Astrocyte (in vitro differentiated cells and primary cell): ENCODE measurements at regions not wholly inside any gene's neighbourhood (a gene's known extent, or its start where the extent isn't known, plus 50 kb on each side); places are given as distances from the start of the nearest gene placed in this dataset.
A peak's percentile ranks its signal among the peaks of the same experiment; 100 is the strongest.

Source experiments
- DNase-seq: peaks from one replicate; pipeline ENCODE4 v3.0.0-alpha.2; 2010; ENCODE audit warnings: low read depth
- FAIRE-seq: peaks from 2 replicates; lab custom pipeline; 2011; peaks lifted over from hg19 to GRCh38; lab: Jason Lieb, UNC
- H2AFZ ChIP-seq: 2 replicates; pipeline ENCODE4 v1.6.0; 2012; ENCODE audit warnings: low read depth, low read length, inconsistent platforms
- H3K27ac ChIP-seq: 2 replicates; pipeline ENCODE4 v1.5.1; 2011; ENCODE audit warnings: low read depth, low read length, inconsistent platforms
- H3K27me3 ChIP-seq: 2 replicates; pipeline ENCODE4 v1.6.0; 2011; ENCODE audit warnings: low read length, inconsistent platforms; ENCODE audit not compliant: insufficient read depth
- H3K36me3 ChIP-seq: 2 replicates; pipeline ENCODE4 v1.5.1; 2011; ENCODE audit warnings: low read length, inconsistent platforms; ENCODE audit not compliant: insufficient read depth
- H3K4me1 ChIP-seq: 2 replicates; pipeline ENCODE4 v1.5.1; 2011; ENCODE audit warnings: low read length, inconsistent platforms; ENCODE audit not compliant: insufficient read depth
- H3K4me2 ChIP-seq: 2 replicates; pipeline ENCODE4 v1.6.0; 2012; ENCODE audit warnings: low read length, inconsistent platforms
- H3K4me3 ChIP-seq: 2 replicates; pipeline ENCODE4 v1.5.1; 2011; ENCODE audit warnings: low read depth, mild to moderate bottlenecking, low read length, inconsistent platforms; ENCODE audit not compliant: insufficient read depth
- H3K79me2 ChIP-seq: 2 replicates; pipeline ENCODE4 v1.6.0; 2012; ENCODE audit warnings: mild to moderate bottlenecking, low read length, inconsistent platforms; ENCODE audit not compliant: insufficient read depth
- H3K9ac ChIP-seq: 2 replicates; pipeline ENCODE4 v1.6.0; 2012; ENCODE audit warnings: mild to moderate bottlenecking, low read length, inconsistent platforms
- H3K9me3 ChIP-seq: 2 replicates; pipeline ENCODE4 v1.5.1; 2012; ENCODE audit warnings: low read depth, mild to moderate bottlenecking, low read length, inconsistent platforms; ENCODE audit not compliant: insufficient read depth
- H4K20me1 ChIP-seq: 2 replicates; pipeline ENCODE4 v1.6.0; 2012; ENCODE audit warnings: low read length, inconsistent platforms; ENCODE audit not compliant: insufficient read depth
- H3K27ac Mint-ChIP-seq: one replicate; pipeline ENCODE4 v1.8.0; 2021; ENCODE audit warnings: mild to moderate bottlenecking, mixed read lengths; ENCODE audit not compliant: unreplicated experiment
- H3K27me3 Mint-ChIP-seq: one replicate; pipeline ENCODE4 v1.8.0; 2021; ENCODE audit warnings: low read depth, mixed read lengths; ENCODE audit not compliant: unreplicated experiment
- H3K36me3 Mint-ChIP-seq: one replicate; pipeline ENCODE4 v1.8.0; 2021; ENCODE audit warnings: low read depth, mixed read lengths; ENCODE audit not compliant: unreplicated experiment
- H3K4me1 Mint-ChIP-seq: one replicate; pipeline ENCODE4 v1.8.0; 2021; ENCODE audit warnings: low read depth, mixed read lengths; ENCODE audit not compliant: unreplicated experiment
- H3K4me3 Mint-ChIP-seq: one replicate; pipeline ENCODE4 v1.8.0; 2021; ENCODE audit warnings: mild to moderate bottlenecking, moderate library complexity, mixed read lengths; ENCODE audit not compliant: unreplicated experiment
- H3K9me3 Mint-ChIP-seq: one replicate; pipeline ENCODE4 v1.8.0; 2021; ENCODE audit warnings: mild to moderate bottlenecking, mixed read lengths; ENCODE audit not compliant: unreplicated experiment
- EZH2 ChIP-seq: IDR thresholded peaks from 2 replicates; pipeline ENCODE4 v1.6.1; 2012; ENCODE audit warnings: mild to moderate bottlenecking, low read length, inconsistent platforms; ENCODE audit not compliant: insufficient read depth
- TF ChIP-seq, protein P1 (sequence below): IDR thresholded peaks from 2 replicates; pipeline ENCODE4 v1.5.1; 2011; ENCODE audit warnings: low read depth, mild to moderate bottlenecking, inconsistent platforms, low read length, moderate library complexity; ENCODE audit not compliant: insufficient read depth

DNA sequence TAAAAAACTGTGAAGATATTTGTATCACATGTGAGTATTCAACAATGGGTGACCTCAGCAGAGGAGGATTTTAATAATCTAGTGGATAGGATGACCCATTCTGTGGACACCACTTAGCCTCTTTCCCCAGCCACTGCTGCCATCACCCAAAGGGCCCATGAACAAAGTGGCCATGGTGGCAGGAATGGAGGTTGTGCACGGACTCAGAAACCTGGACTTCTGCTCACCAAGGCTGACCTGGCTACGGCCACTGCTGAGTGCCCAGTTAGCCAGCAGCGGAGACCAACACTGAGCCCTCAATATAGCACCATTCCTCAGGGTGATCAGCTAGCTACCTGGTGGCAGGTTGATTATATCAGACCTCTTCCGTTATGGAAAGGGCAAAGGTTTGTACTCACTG is 1410.4 kb upstream of the CDH9 start:
- TF ChIP-seq EZH2 = no peak
- TF ChIP-seq, protein P1, sequence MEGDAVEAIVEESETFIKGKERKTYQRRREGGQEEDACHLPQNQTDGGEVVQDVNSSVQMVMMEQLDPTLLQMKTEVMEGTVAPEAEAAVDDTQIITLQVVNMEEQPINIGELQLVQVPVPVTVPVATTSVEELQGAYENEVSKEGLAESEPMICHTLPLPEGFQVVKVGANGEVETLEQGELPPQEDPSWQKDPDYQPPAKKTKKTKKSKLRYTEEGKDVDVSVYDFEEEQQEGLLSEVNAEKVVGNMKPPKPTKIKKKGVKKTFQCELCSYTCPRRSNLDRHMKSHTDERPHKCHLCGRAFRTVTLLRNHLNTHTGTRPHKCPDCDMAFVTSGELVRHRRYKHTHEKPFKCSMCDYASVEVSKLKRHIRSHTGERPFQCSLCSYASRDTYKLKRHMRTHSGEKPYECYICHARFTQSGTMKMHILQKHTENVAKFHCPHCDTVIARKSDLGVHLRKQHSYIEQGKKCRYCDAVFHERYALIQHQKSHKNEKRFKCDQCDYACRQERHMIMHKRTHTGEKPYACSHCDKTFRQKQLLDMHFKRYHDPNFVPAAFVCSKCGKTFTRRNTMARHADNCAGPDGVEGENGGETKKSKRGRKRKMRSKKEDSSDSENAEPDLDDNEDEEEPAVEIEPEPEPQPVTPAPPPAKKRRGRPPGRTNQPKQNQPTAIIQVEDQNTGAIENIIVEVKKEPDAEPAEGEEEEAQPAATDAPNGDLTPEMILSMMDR = no peak
- DNase-seq = no peak
- H4K20me1 ChIP-seq = no peaks in the 10 kb centered on the region
- H3K27me3 ChIP-seq = no peaks in the 10 kb centered on the region
- H3K4me2 ChIP-seq = no peak overlapping the region
- H3K27ac ChIP-seq = no peak overlapping the region
- Mint-ChIP-seq H3K27ac (no peak overlapping the region), H3K4me3 (no peak overlapping the region), H3K4me1 (no peaks in the 10 kb centered on the region), H3K27me3 (no peaks in the 10 kb centered on the region), H3K9me3 (peaks cover 6% of the 10 kb centered on the region), H3K36me3 (no peaks in the 10 kb centered on the region)
- no peaks in the 10 kb centered on the region for H3K79me2 ChIP-seq
- H2AFZ ChIP-seq = no peak overlapping the region
- H3K9me3 ChIP-seq = peaks cover 6% of the 10 kb centered on the region
- no peaks in the 10 kb centered on the region for H3K36me3 ChIP-seq
- no peak for FAIRE-seq
- H3K4me1 ChIP-seq = no peaks in the 10 kb centered on the region
- H3K9ac ChIP-seq = no peak overlapping the region
- no peak overlapping the region for H3K4me3 ChIP-seq

DNA sequence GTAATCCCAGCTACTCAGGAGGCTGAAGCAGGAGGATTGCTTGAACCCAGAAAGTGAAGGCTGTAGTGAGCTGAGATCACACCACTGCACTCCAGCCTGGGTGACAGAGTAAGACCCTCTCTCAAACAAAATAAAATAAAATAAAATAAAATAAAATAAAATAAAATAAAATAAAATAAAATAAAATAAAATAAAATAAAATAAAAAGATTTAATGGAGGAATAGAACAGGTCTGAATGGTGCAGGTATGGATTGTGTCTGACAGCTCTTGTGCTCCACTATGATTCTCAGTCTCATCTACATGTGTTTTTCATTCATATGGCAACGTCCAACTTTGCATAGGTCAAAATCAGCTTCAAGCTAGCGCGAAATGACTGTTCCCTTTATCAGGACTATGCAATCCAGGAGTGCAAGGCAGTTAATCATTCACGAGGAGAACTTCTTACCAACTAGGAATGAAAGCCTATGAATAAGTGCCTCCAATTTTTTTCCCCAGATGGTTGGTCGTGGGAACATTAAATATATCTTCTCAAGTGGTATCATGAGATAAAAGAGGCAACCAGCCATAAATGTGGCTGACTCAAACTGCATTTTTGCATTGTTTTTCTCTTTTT is 1392.3 kb upstream of the CDH9 start:
- no peaks in the 10 kb centered on the region for H3K9me3 ChIP-seq
- no peaks in the 10 kb centered on the region for H3K27me3 ChIP-seq
- Mint-ChIP-seq H3K4me3 (no peak overlapping the region), H3K36me3 (no peaks in the 10 kb centered on the region), H3K27me3 (no peaks in the 10 kb centered on the region), H3K9me3 (no peaks in the 10 kb centered on the region), H3K4me1 (no peaks in the 10 kb centered on the region), H3K27ac (no peak overlapping the region)
- H3K9ac ChIP-seq = no peak overlapping the region
- H4K20me1 ChIP-seq = no peaks in the 10 kb centered on the region
- no peak overlapping the region for H3K4me3 ChIP-seq
- DNase-seq (peak; percentile 17), FAIRE-seq (no peak)
- H3K4me1 ChIP-seq = no peaks in the 10 kb centered on the region
- no peak overlapping the region for H3K4me2 ChIP-seq
- no peak for TF ChIP-seq EZH2
- TF ChIP-seq, protein P1 = no peak
- no peaks in the 10 kb centered on the region for H3K79me2 ChIP-seq
- H3K27ac ChIP-seq = no peak overlapping the region
- no peaks in the 10 kb centered on the region for H3K36me3 ChIP-seq
- H2AFZ ChIP-seq = no peak overlapping the region

DNA sequence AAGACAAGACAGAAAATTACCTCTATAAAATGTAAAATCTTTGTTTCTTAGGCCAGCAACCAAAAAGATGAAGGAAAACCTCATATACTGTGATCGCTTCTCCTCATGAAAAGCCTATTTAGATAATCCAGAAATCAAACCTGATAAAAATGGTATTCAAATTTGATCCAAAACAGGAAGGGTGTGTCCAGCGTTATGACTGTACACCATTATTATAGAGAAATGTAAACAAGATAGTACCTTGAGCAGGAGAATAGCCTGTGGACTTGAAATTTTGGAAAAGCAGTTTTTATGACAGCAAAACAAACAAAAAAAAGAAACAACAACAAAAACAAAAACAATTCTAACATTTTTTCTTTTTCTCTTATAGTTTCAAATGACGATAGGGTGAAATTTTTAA is 1382.8 kb upstream of the CDH9 start:
- H3K4me2 ChIP-seq = no peak overlapping the region
- no peaks in the 10 kb centered on the region for H3K27me3 ChIP-seq
- peaks cover 1% of the 10 kb centered on the region for H3K9me3 Mint-ChIP-seq
- H4K20me1 ChIP-seq = no peaks in the 10 kb centered on the region
- no peaks in the 10 kb centered on the region for H3K36me3 ChIP-seq
- no peak overlapping the region for H2AFZ ChIP-seq
- no peaks in the 10 kb centered on the region for H3K4me1 ChIP-seq
- no peak overlapping the region for H3K27ac ChIP-seq
- no peaks in the 10 kb centered on the region for H3K27me3 Mint-ChIP-seq
- no peaks in the 10 kb centered on the region for H3K9me3 ChIP-seq
- TF ChIP-seq EZH2 = no peak
- TF ChIP-seq, protein P1 = no peak
- FAIRE-seq (no peak), DNase-seq (no peak)
- H3K4me3 Mint-ChIP-seq = no peak overlapping the region
- no peaks in the 10 kb centered on the region for H3K4me1 Mint-ChIP-seq
- H3K36me3 Mint-ChIP-seq = no peaks in the 10 kb centered on the region
- H3K79me2 ChIP-seq = no peaks in the 10 kb centered on the region
- H3K4me3 ChIP-seq = no peak overlapping the region
- H3K9ac ChIP-seq = no peak overlapping the region
- H3K27ac Mint-ChIP-seq = no peak overlapping the region
